ENCODE measurements at regions not wholly inside any gene's neighbourhood (a gene's known extent, or its start where the extent isn't known, plus 50 kb on each side); places are given as distances from the start of the nearest gene placed in this dataset.

GRCh38 chr1:189992856-189993255, 484.8 kb downstream of the BRINP3 start:
- DNase-seq, result no peak
- Histone ChIP-seq H4K20me1 (ENCODE audit: insufficient read depth, low read length) (no peaks in the 10 kb centered on the region), H3K9me2 (replicated peaks; ENCODE audit: insufficient read depth, low read length) (no peaks in the 10 kb centered on the region), H3K4me2 (ENCODE audit: low read depth, low read length) (no peak overlapping the region), H3K27me3 (replicated peaks; ENCODE audit: insufficient read depth, low read length) (no peaks in the 10 kb centered on the region), H2AFZ (ENCODE audit: low read length) (no peak overlapping the region), H3K9ac (ENCODE audit: low read length) (no peak overlapping the region), H3K79me2 (ENCODE audit: low read length) (no peaks in the 10 kb centered on the region), H3K4me1 (ENCODE audit: low read length) (no peaks in the 10 kb centered on the region), H3K27ac (ENCODE audit: low read length) (no peak overlapping the region), H3K36me3 (replicated peaks; ENCODE audit: insufficient read depth, low read length) (no peaks in the 10 kb centered on the region), H3F3A (ENCODE audit: insufficient read depth, low read length) (no peaks in the 10 kb centered on the region), H3K9me3 (replicated peaks; ENCODE audit: insufficient read depth, low read length) (no peaks in the 10 kb centered on the region), H3K4me3 (ENCODE audit: low read length) (no peak overlapping the region)
- no peak for TF ChIP-seq EZH2 (optimal IDR thresholded peaks at IDR 0.05; ENCODE audit: low read depth, low read length)
- TF ChIP-seq EZH2phosphoT487 (IDR thresholded peaks at IDR 0.05; ENCODE audit: low read length), result no peak
- TF ChIP-seq CTCF (IDR thresholded peaks at IDR 0.05; ENCODE audit: low read length), result no peak

- H4K20me1 ChIP-seq (ENCODE audit: insufficient read depth, low read length), result no peaks in the 10 kb centered on the region
- no peak overlapping the region for H3K27ac ChIP-seq (ENCODE audit: low read length)
- no peak for DNase-seq
- H3K36me3 ChIP-seq (replicated peaks; ENCODE audit: insufficient read depth, low read length), result no peaks in the 10 kb centered on the region
- no peak overlapping the region for H3K4me3 ChIP-seq (ENCODE audit: low read length)
- no peaks in the 10 kb centered on the region for H3F3A ChIP-seq (ENCODE audit: insufficient read depth, low read length)
- no peaks in the 10 kb centered on the region for H3K4me1 ChIP-seq (ENCODE audit: low read length)
- no peak for TF ChIP-seq CTCF (IDR thresholded peaks at IDR 0.05; ENCODE audit: low read length)
- no peak for TF ChIP-seq EZH2phosphoT487 (IDR thresholded peaks at IDR 0.05; ENCODE audit: low read length)
- TF ChIP-seq EZH2 (optimal IDR thresholded peaks at IDR 0.05; ENCODE audit: low read depth, low read length), result no peak
- H3K4me2 ChIP-seq (ENCODE audit: low read depth, low read length), result no peak overlapping the region
- H3K79me2 ChIP-seq (ENCODE audit: low read length), result no peaks in the 10 kb centered on the region
- H2AFZ ChIP-seq (ENCODE audit: low read length), result no peak overlapping the region
- no peak overlapping the region for H3K9ac ChIP-seq (ENCODE audit: low read length)
- H3K27me3 ChIP-seq (replicated peaks; ENCODE audit: insufficient read depth, low read length), result no peaks in the 10 kb centered on the region
- no peaks in the 10 kb centered on the region for H3K9me3 ChIP-seq (replicated peaks; ENCODE audit: insufficient read depth, low read length)
- no peaks in the 10 kb centered on the region for H3K9me2 ChIP-seq (replicated peaks; ENCODE audit: insufficient read depth, low read length)
Observed at GRCh38 chr1:190000365-190000872, 477.2 kb downstream of the BRINP3 start.

GRCh38 chr1:190001187-190001586, 476.5 kb downstream of the BRINP3 start:
- Histone ChIP-seq H3K9me3 (replicated peaks; ENCODE audit: insufficient read depth, low read length) (no peaks in the 10 kb centered on the region), H4K20me1 (ENCODE audit: insufficient read depth, low read length) (no peaks in the 10 kb centered on the region), H3K4me2 (ENCODE audit: low read depth, low read length) (no peak overlapping the region), H2AFZ (ENCODE audit: low read length) (no peak overlapping the region), H3F3A (ENCODE audit: insufficient read depth, low read length) (no peaks in the 10 kb centered on the region), H3K9me2 (replicated peaks; ENCODE audit: insufficient read depth, low read length) (no peaks in the 10 kb centered on the region), H3K36me3 (replicated peaks; ENCODE audit: insufficient read depth, low read length) (no peaks in the 10 kb centered on the region), H3K79me2 (ENCODE audit: low read length) (no peaks in the 10 kb centered on the region), H3K27me3 (replicated peaks; ENCODE audit: insufficient read depth, low read length) (no peaks in the 10 kb centered on the region), H3K27ac (ENCODE audit: low read length) (no peak overlapping the region), H3K9ac (ENCODE audit: low read length) (no peak overlapping the region), H3K4me1 (ENCODE audit: low read length) (no peaks in the 10 kb centered on the region), H3K4me3 (ENCODE audit: low read length) (no peak overlapping the region)
- DNase-seq, result no peak
- TF ChIP-seq EZH2 (optimal IDR thresholded peaks at IDR 0.05; ENCODE audit: low read depth, low read length), result no peak
- TF ChIP-seq EZH2phosphoT487 (IDR thresholded peaks at IDR 0.05; ENCODE audit: low read length), result no peak
- TF ChIP-seq CTCF (IDR thresholded peaks at IDR 0.05; ENCODE audit: low read length), result no peak

Measured in MM.1S (cell line).